Spleen (tissue), 7 donors: ENCODE measurements at regions not wholly inside any gene's neighbourhood (a gene's known extent, or its start where the extent isn't known, plus 50 kb on each side); places are given as distances from the start of the nearest gene placed in this dataset.

Experiments used
- POLR2A ChIP-seq, 3 donors: fragments of 450-650 bp; IDR thresholded peaks; one replicate each; pipeline ENCODE4 v1.5.1; 2017; ENCODE audit warnings: antibody characterized with exemption in 3 of 3, mild to moderate bottlenecking in 1 of 3
- POLR2AphosphoS5 ChIP-seq, 3 donors: sonication (generic); formaldehyde crosslinking; IDR thresholded peaks; one replicate each; pipeline ENCODE4 v1.5.1; 2017; ENCODE audit warnings: antibody characterized with exemption in 3 of 3
- TF ChIP-seq, protein P1 (sequence below), 11 experiments: fragments of 200-600 bp in 7 of 11; fragments of 450-650 bp in 4 of 11; sonication (generic) in 4 of 11; IDR thresholded peaks in 8 of 11; conservative IDR thresholded peaks in 3 of 11; 1 replicate in 7 of 11; 2 replicates in 4 of 11; pipeline versions ENCODE4 v1.4.0 to v1.8.0; 2016 to 2021; ENCODE audit warnings: antibody characterized with exemption in 11 of 11, inconsistent platforms in 4 of 11, mild to moderate bottlenecking in 1 of 11
- donor health status: DM: no; HTN: no; CAD: no; lungs with moderate emphysema.
- donor health status: DM: no; HTN: no; CAD: no.
- donor health status: DM: no; HTN: no; CAD: no.

DNA sequence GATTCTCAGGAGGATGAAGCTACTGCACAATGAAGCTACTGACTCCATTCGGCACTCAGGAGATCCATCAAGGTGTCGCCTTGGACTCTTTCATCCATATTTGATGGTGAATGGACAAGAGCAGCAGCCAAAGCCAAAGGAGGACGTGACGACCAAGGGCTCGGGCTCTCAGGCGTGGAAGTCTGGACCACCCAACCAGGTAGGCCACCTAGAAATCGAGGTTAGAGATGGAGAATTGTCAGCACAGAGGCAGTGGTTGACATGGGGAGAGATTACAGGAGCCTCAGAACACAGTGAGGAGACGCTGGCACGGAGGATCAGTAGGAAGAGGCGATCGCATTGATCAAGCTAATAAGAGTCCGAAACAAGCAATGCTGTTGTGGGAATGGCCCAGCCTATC is 240.5 kb upstream of the ID2 start:
- TF ChIP-seq POLR2A (IDR thresholded peaks at IDR 0.05) (no peak), POLR2AphosphoS5 (IDR thresholded peaks at IDR 0.05) (no peak)
- TF ChIP-seq, protein P1, sequence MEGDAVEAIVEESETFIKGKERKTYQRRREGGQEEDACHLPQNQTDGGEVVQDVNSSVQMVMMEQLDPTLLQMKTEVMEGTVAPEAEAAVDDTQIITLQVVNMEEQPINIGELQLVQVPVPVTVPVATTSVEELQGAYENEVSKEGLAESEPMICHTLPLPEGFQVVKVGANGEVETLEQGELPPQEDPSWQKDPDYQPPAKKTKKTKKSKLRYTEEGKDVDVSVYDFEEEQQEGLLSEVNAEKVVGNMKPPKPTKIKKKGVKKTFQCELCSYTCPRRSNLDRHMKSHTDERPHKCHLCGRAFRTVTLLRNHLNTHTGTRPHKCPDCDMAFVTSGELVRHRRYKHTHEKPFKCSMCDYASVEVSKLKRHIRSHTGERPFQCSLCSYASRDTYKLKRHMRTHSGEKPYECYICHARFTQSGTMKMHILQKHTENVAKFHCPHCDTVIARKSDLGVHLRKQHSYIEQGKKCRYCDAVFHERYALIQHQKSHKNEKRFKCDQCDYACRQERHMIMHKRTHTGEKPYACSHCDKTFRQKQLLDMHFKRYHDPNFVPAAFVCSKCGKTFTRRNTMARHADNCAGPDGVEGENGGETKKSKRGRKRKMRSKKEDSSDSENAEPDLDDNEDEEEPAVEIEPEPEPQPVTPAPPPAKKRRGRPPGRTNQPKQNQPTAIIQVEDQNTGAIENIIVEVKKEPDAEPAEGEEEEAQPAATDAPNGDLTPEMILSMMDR (IDR thresholded peaks at IDR 0.05 in 8 of 11, conservative IDR thresholded peaks at IDR 0.05 in 3 of 11) = no peak
